Endothelial cell of umbilical vein (primary cell): ENCODE measurements at regions not wholly inside any gene's neighbourhood (a gene's known extent, or its start where the extent isn't known, plus 50 kb on each side); places are given as distances from the start of the nearest gene placed in this dataset.

Experiments used
- BruUV-seq: library from RNA; stranded (reverse); fragments of 400-500 nt; replicated peaks from 2 replicates; lab custom pipeline; 2021; lab: Mats Ljungman, UMichigan
- CTCF ChIA-PET: fragments of 300-600, 350-600 bp; sonication (Branson Sonifier 250); formaldehyde crosslinking; loops from one replicate; lab custom pipeline; 2021; ENCODE audit warnings: antibody characterized with exemption, inconsistent platforms; lab: Charles Lee
- POLR2A ChIA-PET: fragments of 300-600, 350-600 bp; sonication (Branson Sonifier 250); formaldehyde crosslinking; loops from one replicate; lab custom pipeline; 2021; ENCODE audit warnings: antibody characterized with exemption, inconsistent platforms; lab: Charles Lee
- DNase-seq: peaks from one replicate; pipeline ENCODE4 v3.0.0-alpha.2; 2011; ENCODE audit warnings: low read depth, low spot score
- FAIRE-seq: peaks from 2 replicates; lab custom pipeline; 2011; peaks lifted over from hg19 to GRCh38; lab: Jason Lieb, UNC
- H2AFZ ChIP-seq: 2 replicates; pipeline ENCODE4 v1.6.0; 2012; ENCODE audit warnings: low read depth, low read length, control low read depth, inconsistent platforms
- H3K27ac ChIP-seq: 2 replicates; pipeline ENCODE4 v1.5.1; 2011; ENCODE audit warnings: low read depth, mild to moderate bottlenecking, control low read depth, low read length, moderate library complexity; ENCODE audit not compliant: insufficient read depth
- H3K27me3 ChIP-seq, 2 experiments: 2 replicates each; pipeline versions ENCODE4 v1.6.0 to v1.6.1; 2011; ENCODE audit warnings: low read length in 2 of 2, mixed read lengths in 1 of 2; ENCODE audit not compliant: control insufficient read depth in 2 of 2, insufficient read depth in 2 of 2
- H3K36me3 ChIP-seq, 2 experiments: 2 replicates in 1 of 2; 3 replicates in 1 of 2; pipeline ENCODE4 v1.5.1; 2011; ENCODE audit warnings: low read length in 2 of 2, mild to moderate bottlenecking in 1 of 2, moderate library complexity in 1 of 2; ENCODE audit not compliant: control insufficient read depth in 2 of 2, insufficient read depth in 2 of 2; ENCODE audit errors: extremely low read depth in 1 of 2
- H3K4me1 ChIP-seq: 3 replicates; pipeline ENCODE4 v1.5.1; 2011; ENCODE audit warnings: mild to moderate bottlenecking, low read length; ENCODE audit not compliant: control insufficient read depth, insufficient read depth; ENCODE audit errors: extremely low read depth
- H3K4me2 ChIP-seq: 2 replicates; pipeline ENCODE4 v1.6.1; 2011; ENCODE audit warnings: low read length, control low read depth, mixed read lengths; ENCODE audit not compliant: insufficient read depth
- H3K4me3 ChIP-seq, 3 experiments: fragments of 200-600 bp in 1 of 3; sonication (generic), shearing (Covaris generic) in 1 of 3; replicated peaks in 1 of 3; 2 replicates each; pipeline ENCODE4 v1.5.1; 2011 to 2016; ENCODE audit warnings: control low read depth in 3 of 3, low read length in 3 of 3, mild to moderate bottlenecking in 2 of 3, inconsistent platforms in 1 of 3, low read depth in 1 of 3, moderate library complexity in 1 of 3; ENCODE audit not compliant: insufficient read depth in 1 of 3
- H3K79me2 ChIP-seq: 2 replicates; pipeline ENCODE4 v1.6.0; 2012; ENCODE audit warnings: low read length, inconsistent platforms; ENCODE audit not compliant: control insufficient read depth, insufficient read depth
- H3K9ac ChIP-seq: replicated peaks from 2 replicates; pipeline ENCODE3; 2011; ENCODE audit warnings: low read length, control low read depth; ENCODE audit not compliant: insufficient read depth; ENCODE audit errors: extremely low read depth
- H3K9me1 ChIP-seq: replicated peaks from 3 replicates; pipeline ENCODE4 v1.6.0; 2011; ENCODE audit warnings: mild to moderate bottlenecking, low read length; ENCODE audit not compliant: control insufficient read depth, insufficient read depth; ENCODE audit errors: extremely low read depth
- H3K9me3 ChIP-seq: replicated peaks from 2 replicates; pipeline ENCODE4 v1.5.1; 2012; ENCODE audit warnings: low read length, inconsistent platforms; ENCODE audit not compliant: control insufficient read depth, insufficient read depth
- H4K20me1 ChIP-seq: replicated peaks from 2 replicates; pipeline ENCODE3; 2011; ENCODE audit warnings: mild to moderate bottlenecking, low read length; ENCODE audit not compliant: control insufficient read depth, insufficient read depth; ENCODE audit errors: extremely low read depth
- CTCF ChIP-seq, 2 donors: IDR thresholded peaks; 1 replicate in 1 of 2; 2 replicates in 1 of 2; pipeline ENCODE4 v1.5.1; 2011; ENCODE audit warnings: low read length in 2 of 2, mild to moderate bottlenecking in 2 of 2, moderate library complexity in 2 of 2, control low read depth in 1 of 2, inconsistent platforms in 1 of 2, low read depth in 1 of 2; ENCODE audit not compliant: insufficient read depth in 1 of 2; ENCODE audit errors: extremely low read depth in 1 of 2
- EZH2 ChIP-seq: IDR thresholded peaks from 2 replicates; pipeline ENCODE4 v1.6.1; 2012; ENCODE audit warnings: borderline replicate concordance, low read depth, mild to moderate bottlenecking, moderate library complexity, low read length, inconsistent platforms; ENCODE audit not compliant: severe bottlenecking
- FOS ChIP-seq: IDR thresholded peaks from 2 replicates; pipeline ENCODE4 v1.6.1; 2011; ENCODE audit warnings: mild to moderate bottlenecking, low read length, moderate library complexity, borderline replicate concordance; ENCODE audit not compliant: insufficient read depth
- GATA2 ChIP-seq: IDR thresholded peaks from 2 replicates; pipeline ENCODE4 v1.7.0; 2011; ENCODE audit warnings: low read depth, mild to moderate bottlenecking, moderate library complexity, mixed read lengths, low read length; ENCODE audit not compliant: insufficient read length, insufficient read depth
- JUN ChIP-seq: IDR thresholded peaks from 2 replicates; pipeline ENCODE4 v1.6.1; 2011; ENCODE audit warnings: borderline replicate concordance, low read depth; ENCODE audit not compliant: insufficient read length, insufficient read depth
- MAX ChIP-seq: IDR thresholded peaks from 2 replicates; pipeline ENCODE4 v1.6.1; 2011; ENCODE audit not compliant: insufficient read depth, insufficient read length
- MYC ChIP-seq: IDR thresholded peaks from one replicate; pipeline ENCODE4 v1.6.1; 2011; ENCODE audit warnings: mild to moderate bottlenecking, low read depth, low read length
- POLR2A ChIP-seq: IDR thresholded peaks from 2 replicates; pipeline ENCODE4 v1.6.1; 2012; ENCODE audit warnings: low read depth, mild to moderate bottlenecking, control low read depth, low read length
- POLR2AphosphoS5 ChIP-seq: IDR thresholded peaks from 2 replicates; pipeline ENCODE4 v1.6.1; 2012; ENCODE audit warnings: low read depth, mild to moderate bottlenecking, control low read depth, low read length, moderate library complexity; ENCODE audit not compliant: insufficient read depth
- dilution Hi-C: fragments of 300-500 bp; cut with MboI; formaldehyde crosslinking; loops from one replicate; pipeline ENCODE4 v1.15.0; 2019; ENCODE audit warnings: low sequenced_read_pairs; ENCODE audit not compliant: extremely low pct_ligation_motif_present
- intact Hi-C: fragments of 100-400 bp; cut with micrococcal nuclease; formaldehyde crosslinking; loops from one replicate; pipeline ENCODE4 v1.10.0; 2022

- no peak overlapping the region for H3K4me2 ChIP-seq
- CTCF ChIA-PET, result no interaction called here
- H2AFZ ChIP-seq, result no peak overlapping the region
- H3K9me1 ChIP-seq, result no peaks in the 10 kb centered on the region
- dilution Hi-C loops, result no loop called here
- intact Hi-C loops, result no loop called here
- no peaks in the 10 kb centered on the region for H3K36me3 ChIP-seq
- TF ChIP-seq GATA2 (no peak), MYC (no peak), POLR2A (no peak), FOS (no peak), MAX (no peak), POLR2AphosphoS5 (no peak), JUN (no peak), EZH2 (no peak), CTCF (IDR thresholded peaks at IDR 0.05; ENCODE audit: extremely low read depth in 1 of 2, insufficient read depth in 1 of 2, low read depth in 1 of 2, low read length in 2 of 2) (no peak)
- H3K4me3 ChIP-seq, result no peak overlapping the region
- H3K27ac ChIP-seq, result no peak overlapping the region
- H3K79me2 ChIP-seq, result no peaks in the 10 kb centered on the region
- no peaks in the 10 kb centered on the region for H3K9me3 ChIP-seq
- no peaks in the 10 kb centered on the region for H4K20me1 ChIP-seq
- H3K9ac ChIP-seq, result no peak overlapping the region
- POLR2A ChIA-PET, result no interaction called here
- FAIRE-seq (no peak), DNase-seq (peak; percentile 45)
- no peaks in the 10 kb centered on the region for H3K4me1 ChIP-seq
- no TSS peak for BruUV-seq
- no peaks in the 10 kb centered on the region for H3K27me3 ChIP-seq
Measured at GRCh38 chr7:15874774-15875173, 188.3 kb upstream of the MEOX2 start.
